PC-9 (cell line): ENCODE measurements at regions not wholly inside any gene's neighbourhood (a gene's known extent, or its start where the extent isn't known, plus 50 kb on each side); places are given as distances from the start of the nearest gene placed in this dataset.

Source experiments
- CTCF ChIP-seq: fragments of 200-600 bp; sonication (generic); conservative IDR thresholded peaks from 2 replicates; pipeline ENCODE4 v1.6.1; 2017; ENCODE audit warnings: mixed run types, antibody characterized with exemption, mild to moderate bottlenecking, moderate library complexity
- EZH2 ChIP-seq: fragments of 200-600 bp; sonication (generic); IDR thresholded peaks from 2 replicates; pipeline ENCODE4 v1.8.0; 2017; ENCODE audit warnings: antibody characterized with exemption, low read depth

GRCh38 chr9:744046-744712, 97.3 kb upstream of the DMRT1 start:
- TF ChIP-seq CTCF, result no peak
- no peak for TF ChIP-seq EZH2
